ENCODE measurements at regions not wholly inside any gene's neighbourhood (a gene's known extent, or its start where the extent isn't known, plus 50 kb on each side); places are given as distances from the start of the nearest gene placed in this dataset.

- DNase-seq = peak; percentile 95
Measured at GRCh38 chr18:45169610-45170009, 445.7 kb upstream of the SLC14A2 start.

GRCh38 chr18:45171679-45172191 is 443.5 kb upstream of the SLC14A2 start:
- peak; percentile 76 for DNase-seq

GRCh38 chr18:45173327-45173726 is 441.9 kb upstream of the SLC14A2 start:
- DNase-seq = no peak

GRCh38 chr18:45173799-45174519 is 441.3 kb upstream of the SLC14A2 start:
- no peak for DNase-seq

GRCh38 chr18:45174629-45175136 is 440.6 kb upstream of the SLC14A2 start:
- DNase-seq = no peak

GRCh38 chr18:45175511-45175910 is 439.8 kb upstream of the SLC14A2 start:
- DNase-seq = no peak

- DNase-seq = no peak
Measured at GRCh38 chr18:45186832-45187231, 428.4 kb upstream of the SLC14A2 start.

- no peak for DNase-seq
Measured at GRCh38 chr18:45191795-45192194, 423.5 kb upstream of the SLC14A2 start.

- peak; percentile 72 for DNase-seq
Measured at GRCh38 chr18:45197526-45197970, 417.7 kb upstream of the SLC14A2 start.

- no peak for DNase-seq
Measured at GRCh38 chr18:45198526-45198925, 416.8 kb upstream of the SLC14A2 start.

- no peak for DNase-seq
Measured at GRCh38 chr18:45201029-45201428, 414.2 kb upstream of the SLC14A2 start.

- DNase-seq = no peak
Measured at GRCh38 chr18:45201489-45201888, 413.8 kb upstream of the SLC14A2 start.

- DNase-seq = no peak
Measured at GRCh38 chr18:45202061-45202460, 413.2 kb upstream of the SLC14A2 start.

GRCh38 chr18:45203677-45204076 is 411.6 kb upstream of the SLC14A2 start:
- DNase-seq = no peak

- DNase-seq = no peak
Measured at GRCh38 chr18:45207328-45207727, 407.9 kb upstream of the SLC14A2 start.

GRCh38 chr18:45208164-45208563 is 407.1 kb upstream of the SLC14A2 start:
- DNase-seq = no peak

- DNase-seq = peak; percentile 78
Measured at GRCh38 chr18:45212181-45213039, 402.9 kb upstream of the SLC14A2 start.

- DNase-seq = no peak
Measured at GRCh38 chr18:45213040-45213333, 402.3 kb upstream of the SLC14A2 start.

- DNase-seq = no peak
Measured at GRCh38 chr18:45218436-45218835, 396.8 kb upstream of the SLC14A2 start.

GRCh38 chr18:45221363-45221762 is 393.9 kb upstream of the SLC14A2 start:
- DNase-seq = peak; percentile 73

- peak; percentile 42 for DNase-seq
Measured at GRCh38 chr18:45222180-45222579, 393.1 kb upstream of the SLC14A2 start.

- peak; percentile 33 for DNase-seq
Measured at GRCh38 chr18:45227001-45227742, 388.1 kb upstream of the SLC14A2 start.

GRCh38 chr18:45228796-45229388 is 386.4 kb upstream of the SLC14A2 start:
- no peak for DNase-seq

All from fibroblast of upper back skin (primary cell).